Mesendoderm (in vitro differentiated cells): ENCODE measurements at regions not wholly inside any gene's neighbourhood (a gene's known extent, or its start where the extent isn't known, plus 50 kb on each side); places are given as distances from the start of the nearest gene placed in this dataset.

Experiments
- DNase-seq: peaks from one replicate; pipeline ENCODE4 v3.0.0; 2013
- H2AK5ac ChIP-seq: 2 replicates; pipeline ENCODE4 v1.6.1; 2013; ENCODE audit warnings: low read length, inconsistent platforms
- H2BK120ac ChIP-seq: 2 replicates; pipeline ENCODE4 v1.6.1; 2013; ENCODE audit warnings: low read depth, mild to moderate bottlenecking, low read length, moderate library complexity, mixed read lengths
- H2BK15ac ChIP-seq: replicated peaks from 2 replicates; pipeline ENCODE4 v1.6.1; 2013; ENCODE audit warnings: low read depth, mild to moderate bottlenecking, moderate library complexity
- H2BK5ac ChIP-seq: 2 replicates; pipeline ENCODE4 v1.6.1; 2013; ENCODE audit warnings: low read length, inconsistent platforms
- H3K18ac ChIP-seq: 2 replicates; pipeline ENCODE4 v1.6.1; 2013; ENCODE audit warnings: mild to moderate bottlenecking, low read length, mixed read lengths
- H3K23ac ChIP-seq: one replicate; pipeline ENCODE4 v1.6.1; 2013; ENCODE audit warnings: low read length
- H3K27ac ChIP-seq: 2 replicates; pipeline ENCODE4 v1.5.1; 2013; ENCODE audit warnings: low read depth, mild to moderate bottlenecking, inconsistent platforms, low read length, moderate library complexity
- H3K27me3 ChIP-seq: 2 replicates; pipeline ENCODE4 v1.6.1; 2013; ENCODE audit warnings: low read length, control low read depth, mild to moderate bottlenecking, inconsistent platforms; ENCODE audit not compliant: insufficient read depth, poor library complexity
- H3K36me3 ChIP-seq: 2 replicates; pipeline ENCODE4 v1.6.1; 2013; ENCODE audit warnings: low read length, inconsistent platforms; ENCODE audit not compliant: control insufficient read depth, insufficient read depth
- H3K4ac ChIP-seq: one replicate; pipeline ENCODE4 v1.6.1; 2013; ENCODE audit warnings: low read depth, mild to moderate bottlenecking, low read length, moderate library complexity
- H3K4me1 ChIP-seq: 2 replicates; pipeline ENCODE4 v1.6.1; 2013; ENCODE audit warnings: low read depth, low read length, inconsistent platforms; ENCODE audit not compliant: control insufficient read depth
- H3K4me2 ChIP-seq: 2 replicates; pipeline ENCODE4 v1.6.1; 2013; ENCODE audit warnings: low read length
- H3K4me3 ChIP-seq: 2 replicates; pipeline ENCODE4 v1.5.1; 2013; ENCODE audit warnings: mild to moderate bottlenecking, low read length
- H3K56ac ChIP-seq: one replicate; pipeline ENCODE4 v1.6.1; 2013; ENCODE audit warnings: low read length
- H3K79me1 ChIP-seq: 2 replicates; pipeline ENCODE4 v1.6.1; 2013; ENCODE audit warnings: low read length, inconsistent platforms
- H3K79me2 ChIP-seq: 2 replicates; pipeline ENCODE4 v1.6.1; 2013; ENCODE audit warnings: mild to moderate bottlenecking, low read length; ENCODE audit not compliant: control insufficient read depth, insufficient read depth
- H3K9ac ChIP-seq: 2 replicates; pipeline ENCODE4 v1.6.1; 2013; ENCODE audit warnings: low read length, inconsistent platforms
- H4K5ac ChIP-seq: one replicate; pipeline ENCODE4 v1.6.1; 2013; ENCODE audit warnings: low read length
- H4K8ac ChIP-seq: one replicate; pipeline ENCODE4 v1.6.1; 2013; ENCODE audit warnings: low read depth, mild to moderate bottlenecking, control low read depth, low read length, moderate library complexity
- WGBS: extraction: QIAGEN DNeasy Blood & Tissue Kit; methylation state at CpG from one replicate; pipeline ENCODE4 v1.1.7; 2013; ENCODE audit warnings: low lambda C conversion rate, missing lambda C conversion rate; ENCODE audit not compliant: insufficient coverage; ENCODE audit errors: extremely low coverage; 5-methylcytosine and 5-hydroxymethylcytosine counted together

DNA sequence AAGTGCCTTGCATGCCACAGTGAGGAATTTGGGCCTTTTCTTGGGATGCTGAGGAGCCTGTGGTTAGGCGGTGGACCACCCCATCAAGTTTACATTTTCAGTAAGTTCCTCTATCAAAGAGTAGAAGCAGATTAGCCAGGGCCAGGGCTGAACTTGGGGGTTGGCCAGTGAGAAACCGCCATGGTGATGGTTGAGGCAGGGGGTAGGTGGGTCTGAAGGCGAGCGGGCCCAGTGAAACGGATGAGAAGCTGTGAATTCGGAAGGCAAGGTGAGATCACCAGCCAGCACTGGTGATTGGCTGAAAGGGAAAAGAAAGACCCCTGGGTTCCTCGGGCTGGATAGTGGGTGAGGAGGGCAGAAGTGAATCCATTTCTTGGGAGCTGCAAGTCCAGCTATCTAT lies 311.4 kb downstream of the CBLN1 start:
- Histone ChIP-seq H3K4me3 (no peak overlapping the region), H2BK5ac (no peak overlapping the region), H3K79me2 (no peaks in the 10 kb centered on the region), H3K9ac (no peak overlapping the region), H2BK120ac (no peak overlapping the region), H3K18ac (no peak overlapping the region), H4K8ac (no peak overlapping the region), H3K23ac (no peak overlapping the region), H3K79me1 (no peaks in the 10 kb centered on the region), H3K4me2 (no peak overlapping the region), H3K36me3 (no peaks in the 10 kb centered on the region), H3K27me3 (no peaks in the 10 kb centered on the region), H2AK5ac (no peak overlapping the region), H3K4ac (no peak overlapping the region), H2BK15ac (no peak overlapping the region), H3K56ac (no peak overlapping the region), H3K4me1 (no peaks in the 10 kb centered on the region), H4K5ac (no peak overlapping the region), H3K27ac (no peak overlapping the region)
- WGBS: no CpG with 5 or more reads among the region's 7 CpGs
- no peak for DNase-seq

DNA sequence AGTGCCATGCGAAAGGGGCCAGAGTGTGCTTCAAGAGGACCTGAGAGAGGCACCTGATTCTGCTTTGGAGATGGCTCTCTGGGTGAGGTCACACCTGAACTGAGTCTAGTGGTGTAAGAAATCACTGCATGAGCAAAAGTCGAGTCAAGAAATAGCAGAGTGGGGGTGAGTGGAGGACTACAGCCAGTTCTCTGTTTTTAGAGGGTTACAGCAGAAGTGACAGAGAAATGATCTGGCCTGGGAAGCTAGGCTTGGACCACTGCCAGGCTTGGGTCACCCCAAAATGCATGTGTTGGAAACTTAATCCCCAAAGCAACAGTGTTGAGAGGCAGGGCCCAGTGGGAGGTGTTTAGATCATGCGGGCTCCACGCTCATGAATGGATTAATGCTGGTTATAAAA lies 312.0 kb downstream of the CBLN1 start:
- no peak overlapping the region for H3K23ac ChIP-seq
- H3K9ac ChIP-seq: no peak overlapping the region
- H3K56ac ChIP-seq: no peak overlapping the region
- no peak overlapping the region for H2AK5ac ChIP-seq
- no peak overlapping the region for H4K5ac ChIP-seq
- H4K8ac ChIP-seq: no peak overlapping the region
- no peak for DNase-seq
- no peak overlapping the region for H3K27ac ChIP-seq
- H3K4me1 ChIP-seq: no peaks in the 10 kb centered on the region
- H3K18ac ChIP-seq: no peak overlapping the region
- no peaks in the 10 kb centered on the region for H3K79me1 ChIP-seq
- no CpG with 5 or more reads among the region's 4 CpGs for WGBS
- no peaks in the 10 kb centered on the region for H3K79me2 ChIP-seq
- H3K4ac ChIP-seq: no peak overlapping the region
- H3K36me3 ChIP-seq: no peaks in the 10 kb centered on the region
- H3K4me2 ChIP-seq: no peak overlapping the region
- no peak overlapping the region for H3K4me3 ChIP-seq
- no peak overlapping the region for H2BK120ac ChIP-seq
- no peaks in the 10 kb centered on the region for H3K27me3 ChIP-seq
- H2BK15ac ChIP-seq: no peak overlapping the region
- no peak overlapping the region for H2BK5ac ChIP-seq

DNA sequence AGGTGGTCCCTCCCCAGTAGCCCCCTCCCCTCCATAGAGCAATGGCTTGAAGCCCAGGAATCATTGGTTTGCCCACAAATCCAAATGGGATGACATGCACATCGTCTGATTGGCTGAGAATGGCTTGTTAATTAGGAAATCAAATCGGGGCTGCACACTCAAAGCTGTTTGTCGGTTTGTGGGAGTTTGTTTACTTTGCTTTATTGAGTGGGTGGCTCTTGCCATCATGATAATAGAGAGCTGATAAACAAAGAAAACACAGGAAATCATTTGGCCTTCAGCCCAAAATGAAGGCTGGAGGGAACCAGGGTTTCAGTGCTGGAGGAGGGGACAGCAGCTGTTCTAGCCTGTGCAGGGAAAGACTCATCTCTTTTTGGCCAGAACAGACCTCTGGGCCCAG lies 316.3 kb downstream of the CBLN1 start:
- Histone ChIP-seq H4K5ac (no peak overlapping the region), H2BK5ac (no peak overlapping the region), H2BK120ac (no peak overlapping the region), H3K27me3 (no peaks in the 10 kb centered on the region), H3K56ac (no peak overlapping the region), H3K4me3 (no peak overlapping the region), H3K9ac (no peak overlapping the region), H3K79me2 (no peaks in the 10 kb centered on the region), H3K4me2 (no peak overlapping the region), H2AK5ac (no peak overlapping the region), H3K79me1 (no peaks in the 10 kb centered on the region), H2BK15ac (no peak overlapping the region), H3K23ac (no peak overlapping the region), H3K4me1 (no peaks in the 10 kb centered on the region), H3K27ac (no peak overlapping the region), H3K18ac (no peak overlapping the region), H3K4ac (no peak overlapping the region), H4K8ac (no peak overlapping the region), H3K36me3 (no peaks in the 10 kb centered on the region)
- no peak for DNase-seq
- no CpG with 5 or more reads among the region's 3 CpGs for WGBS

DNA sequence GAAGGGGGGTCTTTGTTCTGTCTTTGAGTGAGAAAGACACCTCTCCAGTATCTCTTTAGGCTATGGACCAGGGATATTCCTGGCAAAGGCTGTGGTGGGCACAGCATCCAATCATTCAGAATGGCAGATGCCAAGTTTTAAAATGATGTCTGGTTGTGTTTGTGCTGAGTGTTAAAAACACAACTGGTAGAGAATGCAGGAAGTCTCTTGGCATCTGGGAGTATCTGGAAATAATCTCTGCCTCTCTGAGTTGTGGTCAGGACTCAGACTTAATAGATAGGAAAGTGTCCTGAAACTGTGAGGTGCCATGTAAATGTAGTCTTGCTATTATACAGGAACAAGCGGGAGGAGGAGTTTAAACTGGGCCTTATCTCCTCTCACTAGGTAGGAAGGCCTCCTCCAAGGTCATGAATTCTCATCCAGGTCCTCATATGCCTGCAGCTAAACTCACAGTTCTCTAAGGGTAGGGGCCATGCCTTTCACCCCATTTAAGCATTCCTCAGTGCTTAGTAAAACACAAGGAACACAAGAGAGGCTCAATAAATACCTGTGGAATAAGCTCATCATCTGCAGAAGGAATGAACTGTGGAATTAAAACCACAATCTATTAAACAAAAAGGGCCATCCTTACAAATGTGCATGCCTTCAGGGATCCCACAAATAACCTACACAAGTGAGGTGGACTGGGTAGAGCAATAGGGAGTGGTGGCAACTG lies 317.6 kb downstream of the CBLN1 start:
- no peak overlapping the region for H2BK5ac ChIP-seq
- no peak overlapping the region for H4K8ac ChIP-seq
- no peaks in the 10 kb centered on the region for H3K27me3 ChIP-seq
- H3K4me2 ChIP-seq: no peak overlapping the region
- no CpG with 5 or more reads among the region's 1 CpG for WGBS
- no peak overlapping the region for H3K4ac ChIP-seq
- H3K23ac ChIP-seq: no peak overlapping the region
- no peak overlapping the region for H3K56ac ChIP-seq
- no peak overlapping the region for H4K5ac ChIP-seq
- H3K4me3 ChIP-seq: no peak overlapping the region
- no peaks in the 10 kb centered on the region for H3K79me1 ChIP-seq
- DNase-seq: peak; percentile 81
- no peaks in the 10 kb centered on the region for H3K36me3 ChIP-seq
- H3K9ac ChIP-seq: no peak overlapping the region
- no peak overlapping the region for H2AK5ac ChIP-seq
- H3K27ac ChIP-seq: no peak overlapping the region
- no peaks in the 10 kb centered on the region for H3K79me2 ChIP-seq
- no peak overlapping the region for H2BK15ac ChIP-seq
- H3K18ac ChIP-seq: no peak overlapping the region
- H3K4me1 ChIP-seq: no peaks in the 10 kb centered on the region
- H2BK120ac ChIP-seq: no peak overlapping the region

DNA sequence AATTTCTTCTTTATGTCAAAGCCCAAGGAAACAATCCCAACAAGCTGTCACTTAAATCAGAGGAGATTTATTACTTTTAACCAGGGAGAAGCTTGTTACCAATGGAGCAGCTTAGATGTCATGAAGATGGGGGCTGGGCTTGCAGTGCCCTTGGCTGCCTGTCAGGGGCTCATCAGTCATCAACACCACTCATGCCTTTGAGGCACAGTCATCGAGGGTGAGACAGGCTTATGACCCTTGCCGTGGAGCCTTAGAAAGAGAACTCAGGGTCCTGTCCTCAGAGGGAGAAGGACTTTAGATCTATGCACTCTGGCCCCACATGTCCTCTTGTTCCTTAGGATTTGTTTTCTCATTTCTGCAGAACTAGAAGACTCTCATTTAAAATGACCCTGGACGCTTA lies 318.3 kb downstream of the CBLN1 start:
- no CpG with 5 or more reads among the region's 3 CpGs for WGBS
- no peak overlapping the region for H3K27ac ChIP-seq

DNA sequence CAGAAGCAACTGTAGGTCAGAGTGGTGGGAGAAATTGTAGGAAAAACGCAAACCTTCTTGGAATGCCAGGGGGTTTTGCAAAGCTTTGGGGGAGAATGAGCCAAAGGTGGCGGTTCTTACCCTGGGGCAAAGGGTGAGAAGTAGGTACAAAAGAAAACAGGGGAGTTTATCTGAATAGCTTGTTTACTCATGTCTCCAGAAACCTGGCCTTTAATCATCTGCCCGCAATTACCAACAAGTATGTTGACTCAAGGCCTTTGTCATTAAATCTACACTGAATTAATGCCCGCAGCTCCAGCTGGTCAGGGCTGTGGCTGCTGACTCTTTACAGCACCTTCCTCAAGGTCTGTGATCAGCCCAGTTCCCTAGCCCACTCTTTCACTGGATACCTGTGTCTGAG lies 320.1 kb downstream of the CBLN1 start:
- no peaks in the 10 kb centered on the region for H3K27me3 ChIP-seq
- no peak for DNase-seq
- no peak overlapping the region for H2BK5ac ChIP-seq
- no peak overlapping the region for H3K4ac ChIP-seq
- H4K8ac ChIP-seq: no peak overlapping the region
- H4K5ac ChIP-seq: no peak overlapping the region
- no peak overlapping the region for H2AK5ac ChIP-seq
- no peaks in the 10 kb centered on the region for H3K4me1 ChIP-seq
- WGBS: no CpG with 5 or more reads among the region's 4 CpGs
- no peak overlapping the region for H3K18ac ChIP-seq
- no peak overlapping the region for H2BK15ac ChIP-seq
- H3K4me3 ChIP-seq: no peak overlapping the region
- no peak overlapping the region for H3K27ac ChIP-seq
- H3K9ac ChIP-seq: no peak overlapping the region
- no peak overlapping the region for H2BK120ac ChIP-seq
- no peak overlapping the region for H3K56ac ChIP-seq
- H3K23ac ChIP-seq: no peak overlapping the region
- H3K79me2 ChIP-seq: no peaks in the 10 kb centered on the region
- H3K4me2 ChIP-seq: no peak overlapping the region
- no peaks in the 10 kb centered on the region for H3K79me1 ChIP-seq
- H3K36me3 ChIP-seq: no peaks in the 10 kb centered on the region

More for the DNA sequence above, 318.3 kb downstream of the CBLN1 start:
- Histone ChIP-seq H2BK120ac (no peak overlapping the region), H3K79me2 (no peaks in the 10 kb centered on the region), H3K18ac (no peak overlapping the region), H3K36me3 (no peaks in the 10 kb centered on the region), H2BK5ac (no peak overlapping the region), H3K4ac (no peak overlapping the region), H3K4me1 (no peaks in the 10 kb centered on the region), H3K4me3 (no peak overlapping the region), H3K27me3 (no peaks in the 10 kb centered on the region), H3K79me1 (no peaks in the 10 kb centered on the region), H3K4me2 (no peak overlapping the region), H3K56ac (no peak overlapping the region), H4K5ac (no peak overlapping the region), H4K8ac (no peak overlapping the region), H2BK15ac (no peak overlapping the region), H2AK5ac (no peak overlapping the region), H3K23ac (no peak overlapping the region), H3K9ac (no peak overlapping the region)
- peak; percentile 57 for DNase-seq
